Panc1 (cell line): ENCODE measurements at regions not wholly inside any gene's neighbourhood (a gene's known extent, or its start where the extent isn't known, plus 50 kb on each side); places are given as distances from the start of the nearest gene placed in this dataset.

ENCODE experiments used
- ATAC-seq: fragments of 200-7000 bp; cut with Tn5 transposase; 2 replicates; pipeline ENCODE4 v1.9.1; 2020; ENCODE audit warnings: mild to moderate bottlenecking, moderate library complexity
- BruUV-seq: library from RNA; stranded (reverse); fragments of 400-500 nt; replicated peaks from 2 replicates; lab custom pipeline; 2021; lab: Mats Ljungman, UMichigan
- CTCF ChIA-PET: fragments of 300-600 bp; sonication (Branson Sonifier 250); formaldehyde crosslinking; loops from one replicate; lab custom pipeline; 2022; ENCODE audit warnings: antibody characterized with exemption; lab: Charles Lee
- POLR2A ChIA-PET: fragments of 300-600 bp; sonication (Branson Sonifier 250); formaldehyde crosslinking; loops from one replicate; lab custom pipeline; 2022; ENCODE audit warnings: antibody characterized with exemption; lab: Charles Lee
- DNase-seq: peaks from one replicate; pipeline ENCODE4 v3.0.0-alpha.2; 2010; ENCODE audit warnings: low read depth, low spot score
- H3K27ac ChIP-seq: 2 replicates; pipeline ENCODE4 v1.5.1; 2011; ENCODE audit warnings: mild to moderate bottlenecking, low read length, inconsistent platforms
- H3K27me3 ChIP-seq: fragments of 200-500 bp; sonication (Bioruptor generic); 2 replicates; pipeline ENCODE4 v1.6.0; 2014; ENCODE audit warnings: low read length, inconsistent platforms; ENCODE audit not compliant: control insufficient read depth, insufficient read depth
- H3K36me3 ChIP-seq: fragments of 200-500 bp; sonication (Bioruptor generic); 2 replicates; pipeline ENCODE4 v1.5.1; 2014; ENCODE audit warnings: inconsistent platforms, mild to moderate bottlenecking, low read length, moderate library complexity; ENCODE audit not compliant: control insufficient read depth, insufficient read depth
- H3K4me1 ChIP-seq: 2 replicates; pipeline ENCODE4 v1.5.1; 2011; ENCODE audit warnings: inconsistent platforms, mild to moderate bottlenecking, low read length, moderate library complexity; ENCODE audit not compliant: control insufficient read depth, insufficient read depth
- H3K4me3 ChIP-seq, 2 experiments: 2 replicates each; pipeline ENCODE4 v1.5.1; 2011 to 2012; ENCODE audit warnings: low read depth in 2 of 2, low read length in 2 of 2, mild to moderate bottlenecking in 2 of 2, inconsistent platforms in 1 of 2, moderate library complexity in 1 of 2
- H3K9me3 ChIP-seq: fragments of 200-500 bp; sonication (Bioruptor generic); 2 replicates; pipeline ENCODE4 v1.5.1; 2014; ENCODE audit warnings: low read depth, mild to moderate bottlenecking, inconsistent platforms, low read length, moderate library complexity; ENCODE audit not compliant: control insufficient read depth, insufficient read depth
- POLR2AphosphoS5 ChIP-seq: IDR thresholded peaks from 2 replicates; pipeline ENCODE4 v1.6.1; 2012; ENCODE audit warnings: mild to moderate bottlenecking, low read depth, low read length, moderate library complexity
- SIN3A ChIP-seq: IDR thresholded peaks from 2 replicates; pipeline ENCODE4 v1.6.1; 2012; ENCODE audit warnings: low read depth, mild to moderate bottlenecking, low read length, moderate library complexity, borderline replicate concordance; ENCODE audit not compliant: insufficient read depth
- TCF7L2 ChIP-seq: IDR thresholded peaks from 2 replicates; pipeline ENCODE4 v1.6.1; 2011; ENCODE audit warnings: mild to moderate bottlenecking, low read depth, low read length, inconsistent platforms
- in situ Hi-C: cut with HindIII; loops from 2 replicates; pipeline ENCODE4 v1.10.0; 2016; ENCODE audit warnings: low sequenced_read_pairs, low pct_unique_long_range_greater_than_20kb
- intact Hi-C: fragments of 100-400 bp; cut with micrococcal nuclease; formaldehyde crosslinking; loops from one replicate; pipeline ENCODE4 v1.10.0; 2022; ENCODE audit not compliant: unreplicated experiment
- TF ChIP-seq, protein P1 (sequence below): fragments of 450-650 bp; IDR thresholded peaks from 2 replicates; pipeline ENCODE4 v1.5.1; 2017; ENCODE audit warnings: mild to moderate bottlenecking
- TF ChIP-seq, protein P2 (sequence below), 2 experiments: IDR thresholded peaks; 2 replicates each; pipeline ENCODE4 v1.6.1; 2011 to 2012; ENCODE audit warnings: low read depth in 2 of 2, control low read depth in 1 of 2, low read length in 1 of 2, mild to moderate bottlenecking in 1 of 2, moderate library complexity in 1 of 2; ENCODE audit not compliant: insufficient read depth in 1 of 2

DNA sequence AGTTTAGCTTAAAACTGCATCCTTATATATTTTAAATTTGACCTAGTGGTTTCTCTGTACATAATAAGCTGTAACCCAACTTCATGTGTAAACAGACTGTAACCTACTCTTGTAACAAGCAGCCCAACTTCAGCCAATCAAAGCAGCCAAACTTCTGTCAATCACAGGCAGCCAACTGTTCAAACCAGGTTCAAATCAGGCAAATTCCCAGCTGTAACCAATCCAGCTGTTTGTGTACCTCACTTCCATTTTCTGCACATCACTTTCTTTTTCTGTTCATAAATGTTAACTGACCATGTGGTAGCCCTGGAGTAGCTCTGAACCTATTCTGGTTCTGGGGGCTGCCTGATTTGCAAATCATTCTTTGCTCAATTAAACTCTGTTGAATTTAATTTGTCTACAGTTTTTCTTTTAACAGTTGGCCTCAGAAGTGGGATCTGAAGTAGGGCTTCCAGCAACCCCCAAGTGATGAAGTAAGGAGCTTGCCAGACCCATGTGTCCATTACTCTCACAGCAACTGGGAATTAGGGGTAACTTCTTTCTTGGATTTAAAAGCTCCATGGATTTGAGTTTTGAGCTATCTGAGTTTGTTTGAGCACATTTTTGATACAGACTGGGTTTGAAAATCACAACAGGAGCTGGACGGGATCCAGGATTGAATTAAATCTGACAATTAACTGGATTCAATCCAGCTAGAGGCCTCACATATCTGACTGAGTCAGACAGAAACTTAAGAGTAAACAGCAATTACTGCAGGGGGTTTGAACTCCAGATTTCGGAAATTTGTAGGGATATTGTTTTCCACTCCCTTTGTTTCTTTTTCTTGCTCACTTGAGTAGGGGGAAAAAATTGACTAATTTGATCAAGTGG, 1569.7 kb upstream of the SLC39A10 start:
- 0 out of 2 replicates have a peak, but pooled peaks cover 4% of the 10 kb centered on the region for H3K9me3 ChIP-seq
- no peaks in the 10 kb centered on the region for H3K36me3 ChIP-seq
- TF ChIP-seq, protein P1, sequence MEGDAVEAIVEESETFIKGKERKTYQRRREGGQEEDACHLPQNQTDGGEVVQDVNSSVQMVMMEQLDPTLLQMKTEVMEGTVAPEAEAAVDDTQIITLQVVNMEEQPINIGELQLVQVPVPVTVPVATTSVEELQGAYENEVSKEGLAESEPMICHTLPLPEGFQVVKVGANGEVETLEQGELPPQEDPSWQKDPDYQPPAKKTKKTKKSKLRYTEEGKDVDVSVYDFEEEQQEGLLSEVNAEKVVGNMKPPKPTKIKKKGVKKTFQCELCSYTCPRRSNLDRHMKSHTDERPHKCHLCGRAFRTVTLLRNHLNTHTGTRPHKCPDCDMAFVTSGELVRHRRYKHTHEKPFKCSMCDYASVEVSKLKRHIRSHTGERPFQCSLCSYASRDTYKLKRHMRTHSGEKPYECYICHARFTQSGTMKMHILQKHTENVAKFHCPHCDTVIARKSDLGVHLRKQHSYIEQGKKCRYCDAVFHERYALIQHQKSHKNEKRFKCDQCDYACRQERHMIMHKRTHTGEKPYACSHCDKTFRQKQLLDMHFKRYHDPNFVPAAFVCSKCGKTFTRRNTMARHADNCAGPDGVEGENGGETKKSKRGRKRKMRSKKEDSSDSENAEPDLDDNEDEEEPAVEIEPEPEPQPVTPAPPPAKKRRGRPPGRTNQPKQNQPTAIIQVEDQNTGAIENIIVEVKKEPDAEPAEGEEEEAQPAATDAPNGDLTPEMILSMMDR, result no peak
- TF ChIP-seq POLR2AphosphoS5 (no peak), TCF7L2 (no peak), SIN3A (no peak)
- TF ChIP-seq, protein P2, sequence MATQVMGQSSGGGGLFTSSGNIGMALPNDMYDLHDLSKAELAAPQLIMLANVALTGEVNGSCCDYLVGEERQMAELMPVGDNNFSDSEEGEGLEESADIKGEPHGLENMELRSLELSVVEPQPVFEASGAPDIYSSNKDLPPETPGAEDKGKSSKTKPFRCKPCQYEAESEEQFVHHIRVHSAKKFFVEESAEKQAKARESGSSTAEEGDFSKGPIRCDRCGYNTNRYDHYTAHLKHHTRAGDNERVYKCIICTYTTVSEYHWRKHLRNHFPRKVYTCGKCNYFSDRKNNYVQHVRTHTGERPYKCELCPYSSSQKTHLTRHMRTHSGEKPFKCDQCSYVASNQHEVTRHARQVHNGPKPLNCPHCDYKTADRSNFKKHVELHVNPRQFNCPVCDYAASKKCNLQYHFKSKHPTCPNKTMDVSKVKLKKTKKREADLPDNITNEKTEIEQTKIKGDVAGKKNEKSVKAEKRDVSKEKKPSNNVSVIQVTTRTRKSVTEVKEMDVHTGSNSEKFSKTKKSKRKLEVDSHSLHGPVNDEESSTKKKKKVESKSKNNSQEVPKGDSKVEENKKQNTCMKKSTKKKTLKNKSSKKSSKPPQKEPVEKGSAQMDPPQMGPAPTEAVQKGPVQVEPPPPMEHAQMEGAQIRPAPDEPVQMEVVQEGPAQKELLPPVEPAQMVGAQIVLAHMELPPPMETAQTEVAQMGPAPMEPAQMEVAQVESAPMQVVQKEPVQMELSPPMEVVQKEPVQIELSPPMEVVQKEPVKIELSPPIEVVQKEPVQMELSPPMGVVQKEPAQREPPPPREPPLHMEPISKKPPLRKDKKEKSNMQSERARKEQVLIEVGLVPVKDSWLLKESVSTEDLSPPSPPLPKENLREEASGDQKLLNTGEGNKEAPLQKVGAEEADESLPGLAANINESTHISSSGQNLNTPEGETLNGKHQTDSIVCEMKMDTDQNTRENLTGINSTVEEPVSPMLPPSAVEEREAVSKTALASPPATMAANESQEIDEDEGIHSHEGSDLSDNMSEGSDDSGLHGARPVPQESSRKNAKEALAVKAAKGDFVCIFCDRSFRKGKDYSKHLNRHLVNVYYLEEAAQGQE (IDR thresholded peaks at IDR 0.05; ENCODE audit: insufficient read depth in 1 of 2, low read depth in 2 of 2, low read length in 1 of 2), result no peak
- no peak overlapping the region for H3K4me3 ChIP-seq
- no peaks in the 10 kb centered on the region for H3K27me3 ChIP-seq
- BruUV-seq, result no TSS peak
- no peaks in the 10 kb centered on the region for H3K4me1 ChIP-seq
- intact Hi-C loops (no loop called here), in situ Hi-C loops (no loop called here)
- CTCF ChIA-PET, result no interaction called here
- POLR2A ChIA-PET, result no interaction called here
- no peak for DNase-seq
- no peak for ATAC-seq
- no peak overlapping the region for H3K27ac ChIP-seq

DNA sequence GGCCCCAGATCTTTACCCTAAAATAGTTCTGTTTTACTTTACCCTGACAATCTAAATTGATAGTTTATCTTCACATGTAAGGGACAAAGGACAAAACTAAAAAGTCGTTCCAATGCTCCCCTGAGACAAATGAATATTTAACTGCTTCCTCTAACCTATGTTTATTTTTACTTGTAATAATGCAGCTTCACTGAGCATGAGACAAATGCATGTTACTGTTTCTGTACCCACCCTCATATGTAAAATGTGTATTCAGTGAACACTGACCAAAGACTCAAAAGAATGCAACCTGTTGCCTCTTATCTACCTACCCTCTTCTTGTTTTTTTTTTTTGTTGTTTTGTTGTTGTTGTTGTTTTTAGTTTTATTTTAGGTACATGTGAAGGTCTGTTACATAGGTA, 1570.9 kb upstream of the SLC39A10 start:
- POLR2A ChIA-PET, result no interaction called here
- Histone ChIP-seq H3K36me3 (no peaks in the 10 kb centered on the region), H3K4me1 (no peaks in the 10 kb centered on the region), H3K27ac (no peak overlapping the region), H3K9me3 (0 out of 2 replicates have a peak, but pooled peaks cover 4% of the 10 kb centered on the region), H3K4me3 (no peak overlapping the region), H3K27me3 (no peaks in the 10 kb centered on the region)
- intact Hi-C loops (no loop called here), in situ Hi-C loops (no loop called here)
- BruUV-seq, result no TSS peak
- CTCF ChIA-PET, result no interaction called here
- DNase-seq (no peak), ATAC-seq (no peak)
- TF ChIP-seq POLR2AphosphoS5 (no peak), SIN3A (no peak), TCF7L2 (no peak)
- TF ChIP-seq, protein P1, result no peak
- TF ChIP-seq, protein P2 (IDR thresholded peaks at IDR 0.05; ENCODE audit: insufficient read depth in 1 of 2, low read depth in 2 of 2, low read length in 1 of 2), result no peak
